PFSK-1 (cell line): ENCODE measurements at regions not wholly inside any gene's neighbourhood (a gene's known extent, or its start where the extent isn't known, plus 50 kb on each side); places are given as distances from the start of the nearest gene placed in this dataset.

Source experiments
- FOXP2 ChIP-seq: optimal IDR thresholded peaks from 2 replicates; pipeline ENCODE3; 2011; ENCODE audit warnings: borderline replicate concordance, control low read depth, inconsistent platforms; ENCODE audit not compliant: insufficient read depth; ENCODE audit errors: extremely low read length, extremely low read depth
- POLR2AphosphoS5 ChIP-seq: IDR thresholded peaks from 2 replicates; pipeline ENCODE4 v1.6.1; 2012; ENCODE audit warnings: low read depth, mild to moderate bottlenecking, control low read depth, low read length, moderate library complexity
- SIN3A ChIP-seq: IDR thresholded peaks from 2 replicates; pipeline ENCODE4 v1.6.1; 2012; ENCODE audit warnings: mild to moderate bottlenecking, low read length, moderate library complexity, borderline replicate concordance; ENCODE audit not compliant: insufficient read depth
- TAF1 ChIP-seq: IDR thresholded peaks from 2 replicates; pipeline ENCODE4 v1.6.1; 2012; ENCODE audit warnings: low read length, control low read depth, borderline replicate concordance; ENCODE audit not compliant: insufficient read depth
- TF ChIP-seq, protein P1 (sequence below), 2 experiments: IDR thresholded peaks; 2 replicates each; pipeline versions ENCODE4 v1.6.1 to v1.8.0; 2011 to 2012; ENCODE audit warnings: low read depth in 2 of 2, low read length in 2 of 2, control low read depth in 1 of 2, inconsistent platforms in 1 of 2, mild to moderate bottlenecking in 1 of 2, moderate library complexity in 1 of 2; ENCODE audit not compliant: insufficient read depth in 1 of 2

DNA sequence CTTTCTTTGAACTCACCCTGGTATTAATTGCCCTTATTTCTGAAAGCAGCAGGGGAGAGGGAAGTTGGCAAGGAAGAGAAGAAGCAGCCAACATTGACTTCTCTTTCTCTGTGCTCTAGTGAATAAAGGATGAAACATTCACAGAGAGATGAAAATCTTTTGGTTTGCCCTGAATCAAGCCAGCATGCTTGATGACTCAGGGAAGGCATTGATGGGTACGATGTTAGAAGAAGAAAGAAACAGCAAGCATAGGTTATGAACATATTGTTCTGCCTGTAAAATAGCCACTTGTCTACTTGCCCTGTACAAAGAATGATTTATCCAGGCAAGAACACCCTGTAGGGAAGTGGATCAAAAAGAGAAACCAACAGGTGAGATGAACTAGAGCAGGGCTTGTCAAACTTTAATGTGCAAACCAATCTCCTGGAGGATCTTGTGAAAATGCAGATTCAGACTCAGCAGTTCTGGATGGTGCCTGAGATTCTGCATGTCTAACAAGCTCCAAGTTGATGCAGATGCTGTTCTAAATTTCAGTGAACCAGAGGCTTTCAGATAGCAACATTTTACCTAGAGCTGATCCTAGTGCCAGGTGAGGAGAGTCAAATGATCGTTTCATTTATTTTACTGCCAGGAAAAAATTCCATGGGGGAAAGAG, 586.6 kb upstream of the TLE4 start:
- no peak for TF ChIP-seq POLR2AphosphoS5
- TF ChIP-seq, protein P1, sequence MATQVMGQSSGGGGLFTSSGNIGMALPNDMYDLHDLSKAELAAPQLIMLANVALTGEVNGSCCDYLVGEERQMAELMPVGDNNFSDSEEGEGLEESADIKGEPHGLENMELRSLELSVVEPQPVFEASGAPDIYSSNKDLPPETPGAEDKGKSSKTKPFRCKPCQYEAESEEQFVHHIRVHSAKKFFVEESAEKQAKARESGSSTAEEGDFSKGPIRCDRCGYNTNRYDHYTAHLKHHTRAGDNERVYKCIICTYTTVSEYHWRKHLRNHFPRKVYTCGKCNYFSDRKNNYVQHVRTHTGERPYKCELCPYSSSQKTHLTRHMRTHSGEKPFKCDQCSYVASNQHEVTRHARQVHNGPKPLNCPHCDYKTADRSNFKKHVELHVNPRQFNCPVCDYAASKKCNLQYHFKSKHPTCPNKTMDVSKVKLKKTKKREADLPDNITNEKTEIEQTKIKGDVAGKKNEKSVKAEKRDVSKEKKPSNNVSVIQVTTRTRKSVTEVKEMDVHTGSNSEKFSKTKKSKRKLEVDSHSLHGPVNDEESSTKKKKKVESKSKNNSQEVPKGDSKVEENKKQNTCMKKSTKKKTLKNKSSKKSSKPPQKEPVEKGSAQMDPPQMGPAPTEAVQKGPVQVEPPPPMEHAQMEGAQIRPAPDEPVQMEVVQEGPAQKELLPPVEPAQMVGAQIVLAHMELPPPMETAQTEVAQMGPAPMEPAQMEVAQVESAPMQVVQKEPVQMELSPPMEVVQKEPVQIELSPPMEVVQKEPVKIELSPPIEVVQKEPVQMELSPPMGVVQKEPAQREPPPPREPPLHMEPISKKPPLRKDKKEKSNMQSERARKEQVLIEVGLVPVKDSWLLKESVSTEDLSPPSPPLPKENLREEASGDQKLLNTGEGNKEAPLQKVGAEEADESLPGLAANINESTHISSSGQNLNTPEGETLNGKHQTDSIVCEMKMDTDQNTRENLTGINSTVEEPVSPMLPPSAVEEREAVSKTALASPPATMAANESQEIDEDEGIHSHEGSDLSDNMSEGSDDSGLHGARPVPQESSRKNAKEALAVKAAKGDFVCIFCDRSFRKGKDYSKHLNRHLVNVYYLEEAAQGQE (IDR thresholded peaks at IDR 0.05; ENCODE audit: insufficient read depth in 1 of 2, low read depth in 2 of 2, low read length in 2 of 2) = no peak
- TF ChIP-seq TAF1 = no peak
- no peak for TF ChIP-seq FOXP2
- TF ChIP-seq SIN3A = no peak
